Fibroblast of mammary gland (primary cell): ENCODE measurements at regions not wholly inside any gene's neighbourhood (a gene's known extent, or its start where the extent isn't known, plus 50 kb on each side); places are given as distances from the start of the nearest gene placed in this dataset.

Source experiments
- DNase-seq: peaks from one replicate; pipeline ENCODE4 v3.0.0-alpha.2; 2010; ENCODE audit warnings: low read depth
- H3K4me3 ChIP-seq: 2 replicates; pipeline ENCODE4 v1.5.1; 2011; ENCODE audit warnings: low read depth, mild to moderate bottlenecking, low read length, moderate library complexity; ENCODE audit not compliant: control insufficient read depth
- CTCF ChIP-seq: conservative IDR thresholded peaks from 2 replicates; pipeline ENCODE4 v1.5.1; 2011; ENCODE audit warnings: low read depth, low read length, inconsistent platforms; ENCODE audit not compliant: control insufficient read depth, insufficient read depth

GRCh38 chr3:163056874-163057497 is 1560.4 kb downstream of the OTOL1 start:
- H3K4me3 ChIP-seq = no peak overlapping the region
- TF ChIP-seq CTCF = peak; percentile 67
- peak; percentile 66 for DNase-seq

GRCh38 chr3:163058031-163058854 is 1561.6 kb downstream of the OTOL1 start:
- no peak overlapping the region for H3K4me3 ChIP-seq
- no peak for TF ChIP-seq CTCF
- peak; percentile 37 for DNase-seq

GRCh38 chr3:163071713-163072112 is 1575.1 kb downstream of the OTOL1 start:
- peak; percentile 51 for DNase-seq
- no peak for TF ChIP-seq CTCF
- H3K4me3 ChIP-seq = no peak overlapping the region
